Neural progenitor cell (in vitro differentiated cells): ENCODE measurements at regions not wholly inside any gene's neighbourhood (a gene's known extent, or its start where the extent isn't known, plus 50 kb on each side); places are given as distances from the start of the nearest gene placed in this dataset.

Experiments
- DNase-seq: peaks from one replicate; pipeline ENCODE4 v3.0.0-alpha.2; 2016; ENCODE audit warnings: low spot score
- H2AFZ ChIP-seq: fragments of 200-600 bp; sonication (generic); replicated peaks from 2 replicates; pipeline ENCODE4 v1.6.1; 2016; ENCODE audit warnings: antibody characterized with exemption
- H3F3A ChIP-seq: fragments of 200-600 bp; sonication (generic); 2 replicates; pipeline ENCODE4 v1.6.1; 2016; ENCODE audit warnings: antibody characterized with exemption, low read depth
- H3K27ac ChIP-seq: fragments of 200-600 bp; sonication (generic); 2 replicates; pipeline ENCODE4 v1.5.1; 2016; ENCODE audit warnings: mild to moderate bottlenecking
- H3K27me3 ChIP-seq: fragments of 200-600 bp; sonication (generic); 2 replicates; pipeline ENCODE4 v1.6.1; 2016; ENCODE audit warnings: mild to moderate bottlenecking, moderate library complexity
- H3K36me3 ChIP-seq: fragments of 200-600 bp; sonication (generic); 2 replicates; pipeline ENCODE4 v1.5.1; 2016
- H3K4me1 ChIP-seq: fragments of 200-600 bp; sonication (generic); 2 replicates; pipeline ENCODE4 v1.6.1; 2016; ENCODE audit warnings: mixed run types
- H3K4me2 ChIP-seq: fragments of 200-600 bp; sonication (generic); 2 replicates; pipeline ENCODE4 v1.6.1; 2016
- H3K4me3 ChIP-seq: fragments of 200-600 bp; sonication (generic); 2 replicates; pipeline ENCODE4 v1.5.1; 2016
- H3K79me2 ChIP-seq: fragments of 200-600 bp; sonication (generic); 2 replicates; pipeline ENCODE4 v1.6.1; 2016; ENCODE audit warnings: low read depth
- H3K9ac ChIP-seq: fragments of 200-600 bp; sonication (generic); 2 replicates; pipeline ENCODE4 v1.6.1; 2016
- H3K9me3 ChIP-seq: fragments of 200-600 bp; sonication (generic); 2 replicates; pipeline ENCODE4 v1.5.1; 2016; ENCODE audit warnings: low read depth
- H4K20me1 ChIP-seq: fragments of 200-600 bp; sonication (generic); 2 replicates; pipeline ENCODE4 v1.6.1; 2016; ENCODE audit warnings: low read depth
- H3K27ac Mint-ChIP-seq: 3 replicates; pipeline ENCODE4 v1.8.0; 2021; ENCODE audit warnings: mixed read lengths
- H3K27me3 Mint-ChIP-seq: 2 replicates; pipeline ENCODE4 v1.8.0; 2022; ENCODE audit warnings: low read depth, mild to moderate bottlenecking, inconsistent platforms, moderate library complexity, mixed read lengths; ENCODE audit not compliant: insufficient read depth
- H3K36me3 Mint-ChIP-seq: 3 replicates; pipeline ENCODE4 v1.8.0; 2021; ENCODE audit warnings: mixed read lengths
- H3K4me1 Mint-ChIP-seq: 3 replicates; pipeline ENCODE4 v1.8.0; 2021; ENCODE audit warnings: mixed read lengths
- H3K4me3 Mint-ChIP-seq: 3 replicates; pipeline ENCODE4 v1.8.0; 2021; ENCODE audit warnings: mild to moderate bottlenecking, moderate library complexity, mixed read lengths
- H3K9me3 Mint-ChIP-seq: 3 replicates; pipeline ENCODE4 v1.8.0; 2020; ENCODE audit warnings: mixed read lengths
- EZH2 ChIP-seq: fragments of 200-600 bp; sonication (generic); IDR thresholded peaks from 2 replicates; pipeline ENCODE4 v1.6.1; 2017; ENCODE audit warnings: antibody characterized with exemption, mild to moderate bottlenecking, moderate library complexity
- EZH2phosphoT487 ChIP-seq: fragments of 200-600 bp; sonication (generic); IDR thresholded peaks from 2 replicates; pipeline ENCODE4 v1.6.1; 2017; ENCODE audit warnings: antibody characterized with exemption
- TF ChIP-seq, protein P1 (sequence below): fragments of 200-600 bp; sonication (generic); IDR thresholded peaks from 2 replicates; pipeline ENCODE4 v1.5.1; 2017; ENCODE audit warnings: antibody characterized with exemption, mild to moderate bottlenecking

DNA sequence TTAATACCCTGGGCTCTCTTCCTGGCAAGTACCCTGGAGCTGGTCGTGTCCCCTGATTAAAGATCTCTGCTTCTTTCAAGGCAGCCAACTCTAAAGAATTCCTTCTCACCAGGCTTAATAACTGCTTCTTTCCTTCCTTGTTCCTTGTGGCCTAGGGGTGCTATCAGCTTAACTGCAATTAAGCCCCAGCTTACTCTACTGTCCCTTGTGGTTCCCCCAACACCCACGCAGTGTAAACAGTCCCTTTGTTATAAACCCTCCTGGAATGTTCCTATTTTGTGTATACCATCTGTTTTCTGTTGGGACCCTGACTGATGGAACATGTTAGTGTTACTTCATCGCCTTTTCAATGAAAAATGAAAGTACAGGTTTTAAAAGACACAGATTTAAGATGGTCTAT lies 126.4 kb upstream of the KIRREL3 start:
- DNase-seq = peak; percentile 58
- Mint-ChIP-seq H3K27ac (no peak overlapping the region), H3K36me3 (no peaks in the 10 kb centered on the region), H3K9me3 (no peaks in the 10 kb centered on the region), H3K4me3 (no peak overlapping the region), H3K4me1 (peaks cover 4% of the 10 kb centered on the region), H3K27me3 (no peaks in the 10 kb centered on the region)
- H3K4me3 ChIP-seq = no peak overlapping the region
- H3K79me2 ChIP-seq = no peaks in the 10 kb centered on the region
- H3K27ac ChIP-seq = peak overlapping the region; percentile 59
- H3F3A ChIP-seq = peaks cover 14% of the 10 kb centered on the region
- H2AFZ ChIP-seq = no peak overlapping the region
- no peaks in the 10 kb centered on the region for H3K27me3 ChIP-seq
- no peaks in the 10 kb centered on the region for H3K9me3 ChIP-seq
- TF ChIP-seq, protein P1, sequence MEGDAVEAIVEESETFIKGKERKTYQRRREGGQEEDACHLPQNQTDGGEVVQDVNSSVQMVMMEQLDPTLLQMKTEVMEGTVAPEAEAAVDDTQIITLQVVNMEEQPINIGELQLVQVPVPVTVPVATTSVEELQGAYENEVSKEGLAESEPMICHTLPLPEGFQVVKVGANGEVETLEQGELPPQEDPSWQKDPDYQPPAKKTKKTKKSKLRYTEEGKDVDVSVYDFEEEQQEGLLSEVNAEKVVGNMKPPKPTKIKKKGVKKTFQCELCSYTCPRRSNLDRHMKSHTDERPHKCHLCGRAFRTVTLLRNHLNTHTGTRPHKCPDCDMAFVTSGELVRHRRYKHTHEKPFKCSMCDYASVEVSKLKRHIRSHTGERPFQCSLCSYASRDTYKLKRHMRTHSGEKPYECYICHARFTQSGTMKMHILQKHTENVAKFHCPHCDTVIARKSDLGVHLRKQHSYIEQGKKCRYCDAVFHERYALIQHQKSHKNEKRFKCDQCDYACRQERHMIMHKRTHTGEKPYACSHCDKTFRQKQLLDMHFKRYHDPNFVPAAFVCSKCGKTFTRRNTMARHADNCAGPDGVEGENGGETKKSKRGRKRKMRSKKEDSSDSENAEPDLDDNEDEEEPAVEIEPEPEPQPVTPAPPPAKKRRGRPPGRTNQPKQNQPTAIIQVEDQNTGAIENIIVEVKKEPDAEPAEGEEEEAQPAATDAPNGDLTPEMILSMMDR = no peak
- TF ChIP-seq EZH2phosphoT487 = no peak
- H4K20me1 ChIP-seq = no peaks in the 10 kb centered on the region
- H3K4me1 ChIP-seq = peaks cover 22% of the 10 kb centered on the region
- H3K9ac ChIP-seq = no peak overlapping the region
- peak overlapping the region; percentile 19 for H3K4me2 ChIP-seq
- no peaks in the 10 kb centered on the region for H3K36me3 ChIP-seq

DNA sequence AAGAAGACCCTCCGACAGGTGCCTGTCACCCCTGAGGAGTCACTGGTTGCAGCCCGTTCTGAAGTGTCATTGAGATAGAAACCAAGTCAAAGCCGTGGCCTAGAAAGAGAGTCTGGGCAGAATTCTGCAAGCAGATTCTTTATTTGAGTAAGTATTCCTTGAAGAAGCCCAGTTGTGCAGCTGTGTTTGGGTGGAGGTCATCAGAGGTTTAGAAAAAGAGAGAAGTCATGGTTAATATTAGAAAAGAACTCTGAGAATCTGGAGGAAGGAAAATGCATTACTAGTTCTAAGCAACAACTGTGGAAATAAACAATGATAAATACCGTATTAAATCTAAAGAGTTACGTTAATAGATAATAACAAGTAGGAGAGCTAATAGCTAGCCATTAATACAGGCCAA lies 118.8 kb upstream of the KIRREL3 start:
- no peak overlapping the region for H3K9ac ChIP-seq
- no peak overlapping the region for H3K27ac Mint-ChIP-seq

DNA sequence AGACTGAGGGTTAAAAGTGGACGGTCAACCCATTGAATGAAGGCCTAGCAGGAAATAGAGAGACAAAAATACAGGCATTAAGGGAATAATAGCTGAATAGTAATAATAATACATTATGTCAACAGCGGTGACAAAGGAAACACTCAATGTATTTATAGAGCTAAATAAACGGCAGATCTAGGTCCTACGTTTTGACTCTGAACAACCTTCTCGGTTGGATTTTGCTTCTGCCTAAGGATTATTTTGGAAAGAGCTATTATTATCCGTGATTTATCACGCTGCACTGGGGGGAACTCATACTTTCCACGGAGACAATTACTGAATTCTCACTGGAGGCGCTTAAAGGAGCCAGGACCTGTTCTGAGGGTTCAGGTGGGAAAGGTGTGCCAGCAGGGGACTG lies 118.2 kb upstream of the KIRREL3 start:
- peak overlapping the region; percentile 22 for H3K27ac Mint-ChIP-seq
- no peak overlapping the region for H3K27ac ChIP-seq
- H3K9ac ChIP-seq = no peak overlapping the region
- H3K79me2 ChIP-seq = no peaks in the 10 kb centered on the region
- no peaks in the 10 kb centered on the region for H3K27me3 ChIP-seq
- H3F3A ChIP-seq = no peaks in the 10 kb centered on the region
- no peak overlapping the region for H3K4me2 ChIP-seq
- no peaks in the 10 kb centered on the region for H3K36me3 Mint-ChIP-seq
- no peaks in the 10 kb centered on the region for H3K4me1 ChIP-seq
- peaks cover 4% of the 10 kb centered on the region for H3K4me1 Mint-ChIP-seq
- H4K20me1 ChIP-seq = no peaks in the 10 kb centered on the region
- no peaks in the 10 kb centered on the region for H3K27me3 Mint-ChIP-seq
- no peaks in the 10 kb centered on the region for H3K9me3 Mint-ChIP-seq
- DNase-seq = no peak
- H3K4me3 ChIP-seq = no peak overlapping the region
- H3K4me3 Mint-ChIP-seq = no peak overlapping the region
- no peak overlapping the region for H2AFZ ChIP-seq
- TF ChIP-seq, protein P1 = no peak
- no peak for TF ChIP-seq EZH2
- no peak for TF ChIP-seq EZH2phosphoT487
- H3K36me3 ChIP-seq = no peaks in the 10 kb centered on the region
- H3K9me3 ChIP-seq = no peaks in the 10 kb centered on the region

More for the DNA sequence above, 118.8 kb upstream of the KIRREL3 start:
- Histone ChIP-seq H4K20me1 (no peaks in the 10 kb centered on the region), H3K4me3 (no peak overlapping the region), H2AFZ (no peak overlapping the region), H3K4me1 (peaks cover under 1% of the 10 kb centered on the region), H3K27me3 (no peaks in the 10 kb centered on the region), H3K27ac (no peak overlapping the region), H3K4me2 (no peak overlapping the region), H3F3A (no peaks in the 10 kb centered on the region), H3K79me2 (no peaks in the 10 kb centered on the region), H3K36me3 (no peaks in the 10 kb centered on the region), H3K9me3 (no peaks in the 10 kb centered on the region)
- Mint-ChIP-seq H3K4me1 (peaks cover 4% of the 10 kb centered on the region), H3K27me3 (no peaks in the 10 kb centered on the region), H3K4me3 (no peak overlapping the region), H3K36me3 (no peaks in the 10 kb centered on the region), H3K9me3 (no peaks in the 10 kb centered on the region)
- DNase-seq = no peak
- TF ChIP-seq EZH2 (no peak), EZH2phosphoT487 (no peak)
- TF ChIP-seq, protein P1 = no peak
